Fibroblast of skin of right quadriceps (primary cell): ENCODE measurements at regions not wholly inside any gene's neighbourhood (a gene's known extent, or its start where the extent isn't known, plus 50 kb on each side); places are given as distances from the start of the nearest gene placed in this dataset.
"Not testable (repeated sequence)": the region's sequence is repeated elsewhere in the genome, so short reads cannot be mapped to it uniquely, and the experiment has no call there.

Experiments
- DNase-seq: peaks from one replicate; pipeline ENCODE4 v3.0.0-alpha.2; 2013

- DNase-seq = no peak
Measured at GRCh38 chr14:44783901-44784300, 177.8 kb downstream of the KLHL28 start.

DNA sequence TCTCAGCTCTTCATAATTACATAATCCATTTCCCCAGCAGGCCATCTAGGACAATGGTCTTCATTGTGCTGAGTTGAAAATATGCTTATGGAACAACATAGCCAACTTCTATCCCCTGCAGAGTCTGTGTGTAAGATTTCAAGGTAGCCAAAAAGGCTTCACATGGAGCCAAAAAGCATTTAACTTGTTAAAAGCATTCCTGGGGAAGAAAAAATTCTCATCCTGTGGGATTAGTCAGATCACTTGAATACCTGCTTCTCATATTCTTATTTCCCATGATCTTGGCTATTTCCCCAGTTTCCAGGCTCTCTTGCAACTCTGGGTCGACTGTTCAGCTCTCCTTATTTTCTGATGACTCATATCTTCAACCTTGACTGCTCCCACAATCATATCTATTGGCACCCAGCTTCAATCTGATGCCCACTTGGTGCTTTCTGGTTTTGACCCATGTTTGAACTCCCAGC is 178.9 kb downstream of the KLHL28 start:
- DNase-seq = peak; percentile 78

GRCh38 chr14:44780989-44781388 is 180.8 kb downstream of the KLHL28 start:
- DNase-seq = no peak

DNA sequence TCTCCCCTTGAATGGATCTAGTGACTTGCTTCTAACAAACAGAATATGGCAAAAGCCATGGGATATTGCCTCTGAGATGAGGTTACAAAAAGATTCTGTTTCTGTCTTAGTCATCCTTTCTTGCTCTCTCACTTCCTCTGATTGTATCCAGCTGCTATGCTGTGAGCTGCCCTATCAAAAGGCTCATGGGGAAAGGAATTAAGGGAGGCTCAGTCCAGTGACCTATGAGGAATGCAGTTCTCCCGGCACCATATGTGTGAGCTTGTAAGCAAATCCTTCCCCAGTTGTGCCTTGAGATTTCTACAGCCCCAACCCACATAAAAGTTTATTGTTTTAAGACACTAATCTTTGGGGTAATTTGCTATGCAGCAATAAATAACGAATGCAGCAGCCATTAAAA is 183.1 kb downstream of the KLHL28 start:
- DNase-seq = peak; percentile 61

- no peak for DNase-seq
Measured at GRCh38 chr14:44777584-44777983, 184.2 kb downstream of the KLHL28 start.

DNA sequence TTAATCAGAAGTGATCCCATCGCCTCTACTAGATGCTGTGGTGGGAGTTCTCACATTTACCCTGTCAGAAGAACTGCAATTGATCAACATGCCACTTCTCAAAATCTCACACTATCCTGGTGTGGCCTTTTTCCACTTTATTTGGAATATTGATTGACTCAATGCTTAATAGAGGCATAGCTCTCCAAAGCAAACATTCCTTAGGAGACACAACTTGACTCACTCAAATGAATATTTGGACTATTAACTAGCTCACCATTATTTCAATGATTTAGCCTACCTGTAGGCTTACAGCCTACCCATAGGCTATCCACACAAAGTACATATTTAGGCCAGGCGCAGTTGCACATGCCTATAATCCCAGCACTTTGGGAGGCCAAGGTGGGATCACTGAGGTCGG is 186.5 kb downstream of the KLHL28 start:
- DNase-seq = no peak

DNA sequence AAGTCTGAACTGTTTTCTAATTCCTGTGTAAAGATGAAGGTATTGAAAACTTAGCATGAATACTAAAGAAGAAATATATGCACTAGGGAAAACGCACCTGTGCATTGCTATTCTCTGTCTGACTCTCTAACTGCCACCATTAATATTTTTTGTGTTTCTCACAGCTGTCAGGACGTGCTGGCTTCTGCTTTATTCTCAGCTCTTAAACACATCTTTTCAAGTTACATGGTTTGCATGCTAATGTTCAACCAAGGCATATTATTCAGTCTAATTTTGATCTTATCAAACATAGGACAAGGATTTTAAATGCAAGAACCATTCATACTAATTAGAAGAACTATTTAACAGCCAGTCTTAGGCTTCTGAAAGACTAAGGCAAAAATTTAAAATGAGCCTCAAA is 187.4 kb downstream of the KLHL28 start:
- DNase-seq = no peak

GRCh38 chr14:44771496-44771895 is 190.3 kb downstream of the KLHL28 start:
- no peak for DNase-seq

DNA sequence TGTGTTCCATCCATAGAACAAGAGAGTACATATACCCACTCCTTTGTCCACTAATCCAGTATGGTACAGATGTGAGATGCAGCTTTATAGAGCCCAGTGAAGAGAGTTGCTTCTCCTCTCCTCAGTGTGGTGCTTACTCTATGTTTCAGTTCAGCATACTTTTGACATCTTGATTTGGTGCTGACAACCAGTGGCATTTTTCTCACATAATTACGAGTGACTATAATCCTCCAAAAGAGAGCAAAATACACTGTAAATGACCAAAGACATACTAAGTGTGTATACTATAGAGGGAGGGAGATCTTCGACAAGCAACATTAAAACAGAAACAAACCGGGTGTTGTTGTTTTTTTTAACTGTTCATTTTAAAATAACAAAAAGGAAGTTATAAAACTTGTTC is 191.5 kb downstream of the KLHL28 start:
- no peak for DNase-seq

GRCh38 chr14:44768935-44769334 is 192.8 kb downstream of the KLHL28 start:
- no peak for DNase-seq

GRCh38 chr14:44767646-44768173 is 194.0 kb downstream of the KLHL28 start:
- no peak for DNase-seq

- no peak for DNase-seq
Measured at GRCh38 chr14:44766285-44766684, 195.5 kb downstream of the KLHL28 start.

DNA sequence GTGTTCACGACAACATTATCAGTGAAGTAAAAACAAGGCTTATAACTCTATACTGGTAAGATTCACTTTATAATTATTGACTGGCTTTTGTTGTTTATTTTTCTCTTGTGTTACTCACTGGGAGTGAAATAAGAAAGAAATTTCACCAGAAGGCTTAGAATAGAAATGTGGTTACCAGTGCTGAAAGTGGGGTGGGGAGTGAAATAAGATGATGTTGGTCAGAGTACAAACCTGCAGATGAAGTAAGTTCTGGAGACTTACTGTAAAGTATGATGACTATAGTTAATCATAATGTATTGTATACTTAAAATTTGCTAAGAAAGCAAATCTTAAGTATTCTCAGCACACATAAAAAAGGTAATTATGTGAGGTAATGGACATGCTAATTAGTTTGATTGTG is 198.4 kb downstream of the KLHL28 start:
- no peak for DNase-seq

- DNase-seq = no peak
Measured at GRCh38 chr14:44759277-44759676, 202.5 kb downstream of the KLHL28 start.

- no peak for DNase-seq
Measured at GRCh38 chr14:44756554-44756953, 205.2 kb downstream of the KLHL28 start.

DNA sequence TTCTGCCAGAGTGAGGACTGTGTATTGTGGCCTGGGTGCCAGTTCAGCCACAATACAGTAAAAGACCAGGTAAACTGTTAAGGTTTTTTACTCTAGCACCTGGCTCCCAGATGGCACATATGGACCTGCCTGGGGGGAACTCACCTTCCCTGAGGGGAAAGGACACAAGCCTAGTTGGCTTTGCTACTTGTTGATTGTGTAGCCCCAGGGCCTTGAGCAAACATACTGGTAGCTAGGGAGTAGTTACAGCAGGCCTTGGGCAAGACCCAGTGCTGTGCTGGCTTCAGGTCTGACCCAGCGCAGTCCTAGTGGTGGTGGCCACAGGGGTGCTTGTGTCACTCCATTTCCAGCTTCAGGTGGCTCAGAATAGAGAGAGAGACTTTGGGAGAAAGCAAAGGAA is 216.4 kb downstream of the KLHL28 start:
- DNase-seq = no peak

DNA sequence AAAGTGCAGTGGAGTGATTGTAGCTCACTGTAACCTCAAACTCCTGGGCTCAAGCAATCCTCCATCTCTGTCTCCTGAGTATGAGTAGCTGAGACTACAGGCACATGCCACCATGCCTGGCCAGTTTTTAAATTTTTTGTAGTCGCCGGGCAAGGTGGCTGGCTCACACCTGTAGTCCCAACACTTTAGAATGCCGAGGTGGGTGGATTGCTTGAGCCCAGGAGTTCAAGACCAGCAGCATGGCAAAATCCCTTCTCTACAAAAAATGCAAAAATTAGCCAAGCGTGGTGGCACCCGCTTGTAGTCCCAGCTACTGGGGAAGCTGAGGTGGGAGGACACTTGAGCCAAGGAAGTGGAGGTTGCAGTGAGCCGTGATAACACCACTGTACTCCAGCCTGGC is 219.5 kb downstream of the KLHL28 start:
- no peak for DNase-seq

GRCh38 chr14:44741431-44741830 is 220.3 kb downstream of the KLHL28 start:
- DNase-seq = no peak

- no peak for DNase-seq
Measured at GRCh38 chr14:44736326-44736725, 225.4 kb downstream of the KLHL28 start.

DNA sequence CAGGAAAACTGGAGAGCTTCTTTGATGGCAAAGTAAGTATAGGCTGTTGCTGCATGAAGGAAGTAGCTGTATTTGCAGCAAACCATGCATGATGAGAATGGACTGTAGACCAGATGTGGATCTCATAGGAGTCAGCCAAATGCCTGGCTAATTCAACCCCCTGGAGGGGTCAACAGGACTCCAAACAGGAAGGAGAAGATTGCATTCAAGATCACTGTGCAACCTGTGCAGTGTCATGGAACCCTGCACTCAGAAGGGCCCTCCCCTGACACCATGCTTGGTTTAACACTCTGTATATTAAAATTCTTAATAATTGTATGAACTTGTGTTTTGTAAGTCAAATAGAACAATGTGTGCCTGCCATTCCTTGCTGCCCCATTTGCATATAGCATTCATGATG is 225.1 kb upstream of the FSCB start:
- DNase-seq = no peak

DNA sequence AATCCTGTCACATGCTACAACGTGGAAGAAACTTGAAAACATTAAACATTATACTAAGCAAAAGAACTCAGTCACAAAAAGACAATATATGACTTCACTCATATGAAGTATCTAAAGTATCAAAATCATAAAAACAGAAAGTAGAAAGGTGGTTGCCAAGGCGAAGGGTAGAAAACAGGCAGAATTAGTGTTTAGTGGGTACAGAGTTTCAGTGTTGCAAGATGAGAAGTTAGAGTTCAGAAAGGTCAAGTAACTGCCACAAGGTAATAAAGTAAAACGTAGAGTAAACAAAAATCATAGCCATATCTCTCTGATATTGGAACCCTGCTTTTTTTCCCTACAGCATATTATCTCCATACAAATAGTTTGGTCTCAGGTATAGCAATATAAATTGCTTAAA is 223.8 kb upstream of the FSCB start:
- no peak for DNase-seq

DNA sequence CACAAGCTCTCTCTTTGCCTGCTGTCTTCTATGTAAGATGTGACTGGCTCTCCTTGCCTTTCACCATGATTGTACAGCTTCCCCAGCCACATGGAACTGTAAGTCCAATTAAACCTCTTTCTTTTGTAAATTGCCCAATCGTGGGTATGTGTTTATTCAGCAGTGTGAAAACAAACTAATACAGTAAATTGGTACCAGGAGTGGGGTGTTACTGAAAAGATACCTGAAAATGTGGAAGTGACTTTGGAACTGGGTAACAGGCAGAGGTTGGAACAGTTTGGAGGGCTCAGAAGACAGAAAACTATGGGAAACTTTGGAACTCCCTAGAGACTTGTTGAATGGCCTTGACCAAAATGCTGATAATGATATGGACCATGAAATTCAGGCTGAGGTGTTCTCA is 214.3 kb upstream of the FSCB start:
- not testable (repeated sequence) for DNase-seq

GRCh38 chr14:44720707-44721106 is 213.6 kb upstream of the FSCB start:
- DNase-seq = no peak

DNA sequence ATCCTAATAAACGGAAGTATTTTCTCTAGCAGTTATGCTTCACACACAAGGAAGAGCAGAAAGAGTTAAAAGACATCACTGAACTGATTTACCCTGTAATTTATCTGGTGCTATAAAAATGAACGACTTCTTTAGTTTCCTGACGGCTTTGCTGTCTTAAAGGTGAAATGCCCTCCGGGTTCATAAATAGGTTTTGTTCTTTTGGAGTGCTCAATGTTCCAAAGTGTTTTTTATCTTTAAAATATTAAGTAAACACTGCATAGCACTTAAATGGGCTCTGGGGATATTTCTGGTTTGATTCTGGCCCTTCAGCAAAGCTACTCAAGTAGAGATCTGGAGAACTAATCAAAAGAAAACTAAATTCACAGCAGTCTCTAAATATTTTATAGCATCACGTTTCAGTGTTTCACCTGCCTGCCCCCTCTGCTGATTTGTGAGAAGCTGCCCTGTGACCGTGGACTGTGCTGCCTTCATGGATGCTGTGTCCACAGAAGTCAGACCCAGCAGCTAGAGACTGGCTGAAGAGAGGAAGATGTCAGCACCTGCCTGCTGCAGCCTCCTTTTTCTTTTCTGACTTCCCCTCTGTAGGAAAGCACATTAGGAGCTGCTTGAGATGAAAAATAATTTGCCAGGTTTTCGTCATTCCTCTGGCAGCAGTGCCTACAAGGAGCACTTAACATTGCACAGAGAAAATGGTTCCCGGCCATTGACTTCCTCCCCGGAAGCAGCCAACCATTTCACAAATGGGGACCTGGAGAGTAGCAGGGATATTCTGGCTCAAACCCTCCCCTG is 205.1 kb upstream of the FSCB start:
- no peak for DNase-seq
